Large intestine (tissue), 3 donors: ENCODE measurements at regions not wholly inside any gene's neighbourhood (a gene's known extent, or its start where the extent isn't known, plus 50 kb on each side); places are given as distances from the start of the nearest gene placed in this dataset.

ENCODE experiments used
- DNase-seq, 2 donors: peaks; one replicate each; pipeline versions ENCODE4 v3.0.0 to v3.0.0-alpha.2; 2013
- H3K27ac ChIP-seq: one replicate; pipeline ENCODE4 v1.5.1; 2013; ENCODE audit warnings: low read length
- H3K27me3 ChIP-seq: 2 replicates; pipeline ENCODE4 v1.6.1; 2013; ENCODE audit warnings: low read length; ENCODE audit not compliant: control insufficient read depth, insufficient read depth
- H3K36me3 ChIP-seq: 2 replicates; pipeline ENCODE4 v1.6.1; 2013; ENCODE audit warnings: low read length; ENCODE audit not compliant: control insufficient read depth, insufficient read depth
- H3K4me1 ChIP-seq: one replicate; pipeline ENCODE4 v1.6.1; 2013; ENCODE audit warnings: low read length; ENCODE audit not compliant: control insufficient read depth, insufficient read depth
- H3K4me3 ChIP-seq: one replicate; pipeline ENCODE4 v1.5.1; 2013; ENCODE audit warnings: low read length
- H3K9me3 ChIP-seq: one replicate; pipeline ENCODE4 v1.6.1; 2013; ENCODE audit warnings: mild to moderate bottlenecking, low read depth, low read length, moderate library complexity; ENCODE audit not compliant: control insufficient read depth
- WGBS: methylation state at CpG from one replicate; pipeline ENCODE4 v1.1.5; 2013; ENCODE audit warnings: low lambda C conversion rate; ENCODE audit not compliant: insufficient coverage; 5-methylcytosine and 5-hydroxymethylcytosine counted together

DNA sequence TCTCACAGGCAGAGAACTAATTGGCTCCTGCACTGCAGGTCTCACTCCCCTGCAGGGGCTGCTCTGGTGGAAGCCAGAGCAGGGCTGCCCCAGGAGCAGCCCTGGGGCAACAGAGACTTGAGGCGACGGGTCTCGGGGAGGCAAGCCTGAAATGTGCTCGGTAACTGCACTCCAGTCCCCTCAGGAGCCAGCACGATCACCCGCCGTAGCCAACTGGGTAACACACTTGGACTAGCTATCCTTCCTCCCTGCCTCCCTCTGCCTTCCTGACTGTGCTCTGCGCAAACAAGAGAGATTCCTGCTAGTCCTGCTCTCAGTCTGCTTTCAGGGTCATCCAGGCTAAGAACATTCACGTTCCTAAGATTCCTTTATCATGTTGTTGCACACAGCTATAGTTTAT is 140.7 kb upstream of the NSMCE3 start:
- 0% methylated on average over 1 of the region's 9 CpGs for WGBS

DNA sequence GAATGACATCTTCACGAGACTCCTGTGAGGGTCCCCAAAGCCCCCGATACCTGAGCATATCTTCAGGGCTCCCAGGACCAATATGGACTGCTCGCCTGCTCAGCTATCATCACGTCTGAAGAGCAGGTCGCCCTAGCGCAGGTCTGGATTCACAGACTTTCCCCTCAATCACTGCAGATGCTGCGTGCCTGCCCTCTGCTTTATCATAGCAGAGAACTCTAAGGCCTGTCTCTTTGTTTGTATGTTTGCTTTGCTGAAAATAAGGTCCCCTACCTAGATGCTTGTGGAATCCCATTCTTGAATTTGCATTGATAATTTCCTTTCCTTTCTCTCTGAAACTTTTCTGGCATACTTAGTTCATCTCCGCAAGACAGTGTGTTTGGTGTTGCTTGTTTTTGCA is 140.3 kb upstream of the NSMCE3 start:
- WGBS, result no CpG with 5 or more reads among the region's 8 CpGs
- H3K9me3 ChIP-seq, result no peaks in the 10 kb centered on the region
- DNase-seq, result no peak
- H3K36me3 ChIP-seq, result no peaks in the 10 kb centered on the region
- H3K4me1 ChIP-seq, result no peaks in the 10 kb centered on the region
- no peak overlapping the region for H3K4me3 ChIP-seq
- H3K27ac ChIP-seq, result no peak overlapping the region
- H3K27me3 ChIP-seq, result no peaks in the 10 kb centered on the region

More for the DNA sequence above, 140.7 kb upstream of the NSMCE3 start:
- H3K27me3 ChIP-seq, result no peaks in the 10 kb centered on the region
- no peaks in the 10 kb centered on the region for H3K9me3 ChIP-seq
- H3K4me1 ChIP-seq, result no peaks in the 10 kb centered on the region
- no peak for DNase-seq
- H3K36me3 ChIP-seq, result no peaks in the 10 kb centered on the region
- no peak overlapping the region for H3K4me3 ChIP-seq
- H3K27ac ChIP-seq, result no peak overlapping the region

DNA sequence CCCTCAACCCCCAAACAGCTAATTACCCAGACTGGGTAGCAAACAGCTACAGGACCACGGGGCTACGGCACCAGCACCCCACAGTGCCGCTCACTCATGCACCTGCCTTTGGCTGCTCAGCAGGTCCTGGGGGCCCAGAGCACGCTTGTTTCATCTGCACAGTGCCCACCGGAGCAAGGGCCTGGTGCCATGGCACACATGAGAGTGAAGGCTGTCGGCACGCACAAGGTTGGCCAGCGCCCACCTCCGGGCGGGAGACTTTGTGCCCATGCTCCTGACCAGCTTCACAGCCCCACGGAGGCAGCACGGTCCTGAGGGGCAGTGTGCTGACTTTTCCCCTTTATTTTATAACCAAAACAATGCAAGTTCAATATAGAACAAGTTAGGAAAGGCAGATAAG is 135.9 kb upstream of the NSMCE3 start:
- no peak overlapping the region for H3K27ac ChIP-seq
- no peak overlapping the region for H3K4me3 ChIP-seq
- no peaks in the 10 kb centered on the region for H3K9me3 ChIP-seq
- H3K36me3 ChIP-seq, result no peaks in the 10 kb centered on the region
- H3K4me1 ChIP-seq, result no peaks in the 10 kb centered on the region
- H3K27me3 ChIP-seq, result no peaks in the 10 kb centered on the region
- DNase-seq, result no peak
- WGBS, result no CpG with 5 or more reads among the region's 12 CpGs

DNA sequence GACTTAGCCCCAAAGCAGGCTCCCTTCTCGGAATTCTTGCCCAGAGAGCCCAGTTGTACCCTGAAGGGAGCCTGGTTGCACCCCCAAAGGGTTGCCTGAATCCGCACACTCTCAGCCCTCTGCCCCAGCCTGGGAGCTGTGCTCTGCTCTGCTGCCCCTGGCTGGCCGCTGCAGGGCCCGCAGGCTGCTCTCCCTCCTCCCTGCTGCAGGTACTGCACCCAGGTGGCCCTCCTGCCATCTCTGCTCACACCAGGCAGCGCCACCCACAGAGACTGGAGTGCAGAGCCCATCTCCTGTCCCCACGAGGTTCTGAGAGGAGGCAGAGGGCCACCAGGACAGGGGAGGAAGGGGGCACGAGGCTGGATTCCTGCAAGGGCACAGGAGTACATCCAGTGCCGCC is 134.2 kb upstream of the NSMCE3 start:
- no CpG with 5 or more reads among the region's 8 CpGs for WGBS
- no peaks in the 10 kb centered on the region for H3K36me3 ChIP-seq
- no peak for DNase-seq
- no peak overlapping the region for H3K4me3 ChIP-seq
- H3K4me1 ChIP-seq, result no peaks in the 10 kb centered on the region
- H3K27ac ChIP-seq, result no peak overlapping the region
- no peaks in the 10 kb centered on the region for H3K27me3 ChIP-seq
- no peaks in the 10 kb centered on the region for H3K9me3 ChIP-seq

- DNase-seq, result no peak
- H3K27ac ChIP-seq, result no peak overlapping the region
- no peak overlapping the region for H3K4me3 ChIP-seq
- no peaks in the 10 kb centered on the region for H3K4me1 ChIP-seq
- H3K36me3 ChIP-seq, result no peaks in the 10 kb centered on the region
- no peaks in the 10 kb centered on the region for H3K27me3 ChIP-seq
- H3K9me3 ChIP-seq, result no peaks in the 10 kb centered on the region
- WGBS, result 29% methylated on average over 6 of the region's 7 CpGs
These were observed 132.0 kb upstream of the NSMCE3 start for GRCh38 chr15:29401644-29402043.

DNA sequence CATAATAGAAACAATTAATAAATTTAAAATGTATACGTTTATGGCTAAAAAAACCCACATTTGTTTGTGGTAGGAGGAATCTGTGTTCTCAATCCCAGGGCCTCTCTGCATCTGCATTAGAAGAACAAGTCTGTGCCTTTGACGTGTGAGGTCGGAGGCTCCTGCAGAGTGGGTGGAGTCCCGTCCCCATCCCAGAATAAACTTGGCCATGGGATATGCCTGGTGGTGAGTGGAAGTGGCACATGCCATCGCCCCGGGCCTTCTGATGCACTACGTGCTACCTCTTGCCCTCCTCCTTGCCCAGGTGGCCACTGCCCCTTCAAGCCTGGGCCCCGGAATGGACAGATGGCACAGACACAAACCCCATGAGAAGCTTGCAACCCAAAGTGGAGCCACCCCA is 131.1 kb upstream of the NSMCE3 start:
- WGBS, result no CpG with 5 or more reads among the region's 8 CpGs
- DNase-seq, result no peak

GRCh38 chr15:29398907-29399306 is 129.3 kb upstream of the NSMCE3 start:
- DNase-seq, result no peak
- Histone ChIP-seq H3K4me3 (no peak overlapping the region), H3K36me3 (no peaks in the 10 kb centered on the region), H3K4me1 (no peaks in the 10 kb centered on the region), H3K9me3 (no peaks in the 10 kb centered on the region), H3K27me3 (no peaks in the 10 kb centered on the region), H3K27ac (no peak overlapping the region)
- WGBS, result no CpG with 5 or more reads among the region's 1 CpG

More for the DNA sequence above, 131.1 kb upstream of the NSMCE3 start:
- no peaks in the 10 kb centered on the region for H3K4me1 ChIP-seq
- H3K9me3 ChIP-seq, result no peaks in the 10 kb centered on the region
- no peak overlapping the region for H3K4me3 ChIP-seq
- H3K27ac ChIP-seq, result no peak overlapping the region
- no peaks in the 10 kb centered on the region for H3K36me3 ChIP-seq
- no peaks in the 10 kb centered on the region for H3K27me3 ChIP-seq

- DNase-seq, result no peak
- WGBS, result 67% methylated on average over 1 of the region's 4 CpGs
- Histone ChIP-seq H3K9me3 (no peaks in the 10 kb centered on the region), H3K4me3 (no peak overlapping the region), H3K4me1 (no peaks in the 10 kb centered on the region), H3K27me3 (no peaks in the 10 kb centered on the region), H3K36me3 (no peaks in the 10 kb centered on the region), H3K27ac (no peak overlapping the region)
These were observed 126.7 kb upstream of the NSMCE3 start for GRCh38 chr15:29396176-29396811.

- H3K36me3 ChIP-seq, result no peaks in the 10 kb centered on the region
- no peaks in the 10 kb centered on the region for H3K9me3 ChIP-seq
- H3K4me3 ChIP-seq, result no peak overlapping the region
- DNase-seq, result no peak
- H3K27ac ChIP-seq, result no peak overlapping the region
- whole genome bisulfite sequencing, result no CpG with 5 or more reads among the region's 2 CpGs
- H3K4me1 ChIP-seq, result no peaks in the 10 kb centered on the region
- no peaks in the 10 kb centered on the region for H3K27me3 ChIP-seq
These were observed 123.8 kb upstream of the NSMCE3 start for GRCh38 chr15:29393443-29393842.

- no peaks in the 10 kb centered on the region for H3K9me3 ChIP-seq
- no peak for DNase-seq
- WGBS, result 100% methylated on average over 1 of the region's 7 CpGs
- H3K27me3 ChIP-seq, result no peaks in the 10 kb centered on the region
- H3K36me3 ChIP-seq, result no peaks in the 10 kb centered on the region
- H3K27ac ChIP-seq, result no peak overlapping the region
- no peak overlapping the region for H3K4me3 ChIP-seq
- H3K4me1 ChIP-seq, result no peaks in the 10 kb centered on the region
These were observed 122.7 kb upstream of the NSMCE3 start for GRCh38 chr15:29392358-29392757.

- Histone ChIP-seq H3K4me1 (no peaks in the 10 kb centered on the region), H3K9me3 (no peaks in the 10 kb centered on the region), H3K27me3 (no peaks in the 10 kb centered on the region), H3K27ac (no peak overlapping the region), H3K36me3 (no peaks in the 10 kb centered on the region), H3K4me3 (no peak overlapping the region)
- 100% methylated on average over 2 of the region's 6 CpGs for WGBS
- no peak for DNase-seq
These were observed 120.4 kb upstream of the NSMCE3 start for GRCh38 chr15:29390051-29390450.
